ENCODE measurements at regions not wholly inside any gene's neighbourhood (a gene's known extent, or its start where the extent isn't known, plus 50 kb on each side); places are given as distances from the start of the nearest gene placed in this dataset.

DNA sequence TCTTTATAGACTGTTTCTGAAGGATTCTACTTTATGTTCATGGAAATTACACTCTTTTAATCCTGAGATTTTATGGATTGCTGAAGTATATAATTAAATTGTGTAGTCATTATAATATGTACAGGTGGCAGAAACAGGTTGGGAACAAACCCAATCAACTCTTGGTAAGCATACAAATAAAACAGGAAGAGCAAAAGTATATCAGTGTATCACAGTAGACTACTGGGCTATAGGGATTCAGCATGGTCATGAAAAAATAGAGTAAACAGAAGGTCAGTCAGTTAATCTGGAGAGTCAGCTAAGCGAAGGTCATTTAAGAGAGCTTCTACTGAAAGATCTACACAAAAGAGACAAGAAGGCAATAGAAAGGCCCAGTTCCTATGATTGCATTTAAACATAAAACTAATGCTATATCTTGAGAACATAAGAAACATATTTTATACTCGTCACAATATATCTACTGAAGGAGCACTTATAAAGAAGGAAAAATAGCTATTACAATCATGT, 178.9 kb upstream of the ECI2 start:
- 48 to 76% methylated on average over 2 of the region's 2 CpGs for WGBS, 2 donors
- intact Hi-C loops (cut with DNase I; ENCODE audit: low total_unique reads): no loop called here
- no peak for DNase-seq (ENCODE audit: low spot score in 2 of 2)
- H3K4me3 ChIP-seq (ENCODE audit: low read depth, poor library complexity, severe bottlenecking): no peak overlapping the region
- TF ChIP-seq CTCF (IDR thresholded peaks at IDR 0.05) (no peak), POLR2A (IDR thresholded peaks at IDR 0.05) (no peak)

DNA sequence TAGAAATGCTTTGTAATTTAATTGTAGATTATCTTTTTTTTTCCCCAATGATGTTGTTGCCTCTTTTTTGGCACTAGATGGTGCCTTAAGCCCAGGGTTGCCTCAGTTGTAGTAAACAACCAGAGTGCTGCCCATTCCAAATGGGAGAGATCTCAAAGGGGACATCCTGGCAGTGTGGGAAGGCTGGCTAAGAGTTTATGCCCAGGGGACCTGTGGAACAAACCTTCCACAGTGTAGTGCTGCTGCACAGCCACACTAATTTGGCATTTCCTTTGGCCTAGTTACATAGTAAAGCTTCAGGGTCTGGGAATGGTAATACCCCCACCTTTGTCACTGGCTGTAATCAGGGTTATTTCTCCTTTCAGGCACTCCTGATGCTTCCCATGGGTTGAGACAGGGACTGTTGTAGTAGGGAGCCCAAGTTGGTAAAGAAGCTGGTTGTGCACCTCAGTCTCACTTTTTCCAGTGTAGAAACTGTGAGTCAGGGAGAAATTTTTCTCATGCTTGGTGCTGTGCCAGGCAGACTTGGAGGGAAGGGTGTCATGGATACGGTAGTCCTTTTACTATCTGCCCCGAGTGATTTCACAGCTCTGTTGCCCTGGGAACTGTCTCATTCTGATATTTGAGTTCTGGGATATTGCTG, 177.8 kb upstream of the ECI2 start:
- TF ChIP-seq CTCF (IDR thresholded peaks at IDR 0.05) (no peak), POLR2A (IDR thresholded peaks at IDR 0.05) (no peak)
- intact Hi-C loops (cut with DNase I; ENCODE audit: low total_unique reads): no loop called here
- peak in 1 of 2 donors; percentile 83 for DNase-seq (ENCODE audit: low spot score in 2 of 2)
- no peak overlapping the region for H3K4me3 ChIP-seq (ENCODE audit: low read depth, poor library complexity, severe bottlenecking)
- whole genome bisulfite sequencing, 2 donors: 0 to 5% methylated on average over 2 of the region's 2 CpGs

GRCh38 chr6:4311976-4312860, 176.8 kb upstream of the ECI2 start:
- no peak overlapping the region for H3K4me3 ChIP-seq (ENCODE audit: low read depth, poor library complexity, severe bottlenecking)
- intact Hi-C loops (cut with DNase I; ENCODE audit: low total_unique reads): no loop called here
- TF ChIP-seq POLR2A (IDR thresholded peaks at IDR 0.05) (no peak), CTCF (IDR thresholded peaks at IDR 0.05) (no peak)
- DNase-seq (ENCODE audit: low spot score in 2 of 2): no peak

GRCh38 chr6:4309540-4309939, 174.2 kb upstream of the ECI2 start:
- no peak overlapping the region for H3K4me3 ChIP-seq (ENCODE audit: low read depth, poor library complexity, severe bottlenecking)
- intact Hi-C loops (cut with DNase I; ENCODE audit: low total_unique reads): no loop called here
- 65 to 80% methylated on average over 3 of the region's 3 CpGs for WGBS, 2 donors
- no peak for DNase-seq (ENCODE audit: low spot score in 2 of 2)
- TF ChIP-seq POLR2A (IDR thresholded peaks at IDR 0.05) (no peak), CTCF (IDR thresholded peaks at IDR 0.05) (no peak)

DNA sequence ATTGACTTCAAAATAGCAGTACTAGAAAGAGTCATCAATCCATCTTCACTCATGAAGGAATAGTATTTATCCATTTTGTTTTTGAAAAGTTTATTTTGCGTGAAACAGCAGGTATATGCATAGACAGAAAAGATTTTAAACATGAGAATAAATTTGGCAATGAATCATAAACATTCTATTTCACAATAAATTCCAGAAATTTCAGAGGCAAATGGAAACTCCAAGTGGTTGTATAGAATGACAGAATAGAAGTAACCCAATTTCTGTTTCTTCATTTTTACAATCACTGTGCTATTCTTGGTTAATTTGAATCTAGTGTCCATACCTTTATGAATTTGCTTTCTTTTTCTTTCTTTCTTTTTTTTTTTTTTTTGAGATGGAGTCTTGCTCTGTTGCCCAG, 173.0 kb upstream of the ECI2 start:
- DNase-seq (ENCODE audit: low spot score in 2 of 2): no peak
- WGBS, 2 donors: 0 to 63% methylated on average over 1 of the region's 1 CpG
- TF ChIP-seq CTCF (IDR thresholded peaks at IDR 0.05) (no peak), POLR2A (IDR thresholded peaks at IDR 0.05) (no peak)
- intact Hi-C loops (cut with DNase I; ENCODE audit: low total_unique reads): no loop called here
- no peak overlapping the region for H3K4me3 ChIP-seq (ENCODE audit: low read depth, poor library complexity, severe bottlenecking)

Data from lower leg skin (tissue), 4 donors.